PFSK-1 (cell line): ENCODE measurements at regions not wholly inside any gene's neighbourhood (a gene's known extent, or its start where the extent isn't known, plus 50 kb on each side); places are given as distances from the start of the nearest gene placed in this dataset.

Experiments used
- FOXP2 ChIP-seq: optimal IDR thresholded peaks from 2 replicates; pipeline ENCODE3; 2011; ENCODE audit warnings: borderline replicate concordance, control low read depth, inconsistent platforms; ENCODE audit not compliant: insufficient read depth; ENCODE audit errors: extremely low read length, extremely low read depth
- POLR2AphosphoS5 ChIP-seq: IDR thresholded peaks from 2 replicates; pipeline ENCODE4 v1.6.1; 2012; ENCODE audit warnings: low read depth, mild to moderate bottlenecking, control low read depth, low read length, moderate library complexity
- SIN3A ChIP-seq: IDR thresholded peaks from 2 replicates; pipeline ENCODE4 v1.6.1; 2012; ENCODE audit warnings: mild to moderate bottlenecking, low read length, moderate library complexity, borderline replicate concordance; ENCODE audit not compliant: insufficient read depth
- TAF1 ChIP-seq: IDR thresholded peaks from 2 replicates; pipeline ENCODE4 v1.6.1; 2012; ENCODE audit warnings: low read length, control low read depth, borderline replicate concordance; ENCODE audit not compliant: insufficient read depth
- TF ChIP-seq, protein P1 (sequence below), 2 experiments: IDR thresholded peaks; 2 replicates each; pipeline versions ENCODE4 v1.6.1 to v1.8.0; 2011 to 2012; ENCODE audit warnings: low read depth in 2 of 2, low read length in 2 of 2, control low read depth in 1 of 2, inconsistent platforms in 1 of 2, mild to moderate bottlenecking in 1 of 2, moderate library complexity in 1 of 2; ENCODE audit not compliant: insufficient read depth in 1 of 2

DNA sequence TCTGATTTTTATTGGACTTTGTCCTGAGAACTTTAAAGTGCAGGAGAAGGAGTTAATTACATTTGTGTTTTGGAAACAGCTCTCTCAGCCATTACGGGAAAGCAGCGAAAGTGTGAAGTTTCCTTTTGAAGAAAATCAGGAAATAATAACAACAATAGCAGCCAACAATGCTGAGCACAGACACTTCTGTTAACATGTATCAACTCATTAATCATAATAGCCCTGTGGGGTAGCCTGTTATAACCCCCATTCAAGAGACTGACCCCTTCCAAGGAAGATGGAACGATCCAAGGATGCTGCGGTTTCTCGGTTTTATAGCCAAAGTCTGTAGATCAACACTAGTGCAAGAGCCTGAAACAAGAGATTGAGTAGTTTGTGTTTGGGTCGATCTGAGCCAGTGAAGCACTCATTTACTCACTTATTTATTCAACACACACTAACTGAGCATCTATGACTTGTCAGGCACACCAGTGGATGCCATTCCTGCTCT lies 195.5 kb downstream of the DRD1 start:
- TF ChIP-seq, protein P1, sequence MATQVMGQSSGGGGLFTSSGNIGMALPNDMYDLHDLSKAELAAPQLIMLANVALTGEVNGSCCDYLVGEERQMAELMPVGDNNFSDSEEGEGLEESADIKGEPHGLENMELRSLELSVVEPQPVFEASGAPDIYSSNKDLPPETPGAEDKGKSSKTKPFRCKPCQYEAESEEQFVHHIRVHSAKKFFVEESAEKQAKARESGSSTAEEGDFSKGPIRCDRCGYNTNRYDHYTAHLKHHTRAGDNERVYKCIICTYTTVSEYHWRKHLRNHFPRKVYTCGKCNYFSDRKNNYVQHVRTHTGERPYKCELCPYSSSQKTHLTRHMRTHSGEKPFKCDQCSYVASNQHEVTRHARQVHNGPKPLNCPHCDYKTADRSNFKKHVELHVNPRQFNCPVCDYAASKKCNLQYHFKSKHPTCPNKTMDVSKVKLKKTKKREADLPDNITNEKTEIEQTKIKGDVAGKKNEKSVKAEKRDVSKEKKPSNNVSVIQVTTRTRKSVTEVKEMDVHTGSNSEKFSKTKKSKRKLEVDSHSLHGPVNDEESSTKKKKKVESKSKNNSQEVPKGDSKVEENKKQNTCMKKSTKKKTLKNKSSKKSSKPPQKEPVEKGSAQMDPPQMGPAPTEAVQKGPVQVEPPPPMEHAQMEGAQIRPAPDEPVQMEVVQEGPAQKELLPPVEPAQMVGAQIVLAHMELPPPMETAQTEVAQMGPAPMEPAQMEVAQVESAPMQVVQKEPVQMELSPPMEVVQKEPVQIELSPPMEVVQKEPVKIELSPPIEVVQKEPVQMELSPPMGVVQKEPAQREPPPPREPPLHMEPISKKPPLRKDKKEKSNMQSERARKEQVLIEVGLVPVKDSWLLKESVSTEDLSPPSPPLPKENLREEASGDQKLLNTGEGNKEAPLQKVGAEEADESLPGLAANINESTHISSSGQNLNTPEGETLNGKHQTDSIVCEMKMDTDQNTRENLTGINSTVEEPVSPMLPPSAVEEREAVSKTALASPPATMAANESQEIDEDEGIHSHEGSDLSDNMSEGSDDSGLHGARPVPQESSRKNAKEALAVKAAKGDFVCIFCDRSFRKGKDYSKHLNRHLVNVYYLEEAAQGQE (IDR thresholded peaks at IDR 0.05; ENCODE audit: insufficient read depth in 1 of 2, low read depth in 2 of 2, low read length in 2 of 2): no peak
- TF ChIP-seq POLR2AphosphoS5 (no peak), SIN3A (no peak), TAF1 (no peak), FOXP2 (no peak)
